HG03103 (cell line): ENCODE measurements at regions not wholly inside any gene's neighbourhood (a gene's known extent, or its start where the extent isn't known, plus 50 kb on each side); places are given as distances from the start of the nearest gene placed in this dataset.
"Not testable (repeated sequence)": the region's sequence is repeated elsewhere in the genome, so short reads cannot be mapped to it uniquely, and the experiment has no call there.

ENCODE experiments used
- ATAC-seq: cut with Tn5 transposase; IDR thresholded peaks from one replicate; pipeline ENCODE4 v1.9.1; 2021; ENCODE audit warnings: low read depth; ENCODE audit not compliant: unreplicated experiment

DNA sequence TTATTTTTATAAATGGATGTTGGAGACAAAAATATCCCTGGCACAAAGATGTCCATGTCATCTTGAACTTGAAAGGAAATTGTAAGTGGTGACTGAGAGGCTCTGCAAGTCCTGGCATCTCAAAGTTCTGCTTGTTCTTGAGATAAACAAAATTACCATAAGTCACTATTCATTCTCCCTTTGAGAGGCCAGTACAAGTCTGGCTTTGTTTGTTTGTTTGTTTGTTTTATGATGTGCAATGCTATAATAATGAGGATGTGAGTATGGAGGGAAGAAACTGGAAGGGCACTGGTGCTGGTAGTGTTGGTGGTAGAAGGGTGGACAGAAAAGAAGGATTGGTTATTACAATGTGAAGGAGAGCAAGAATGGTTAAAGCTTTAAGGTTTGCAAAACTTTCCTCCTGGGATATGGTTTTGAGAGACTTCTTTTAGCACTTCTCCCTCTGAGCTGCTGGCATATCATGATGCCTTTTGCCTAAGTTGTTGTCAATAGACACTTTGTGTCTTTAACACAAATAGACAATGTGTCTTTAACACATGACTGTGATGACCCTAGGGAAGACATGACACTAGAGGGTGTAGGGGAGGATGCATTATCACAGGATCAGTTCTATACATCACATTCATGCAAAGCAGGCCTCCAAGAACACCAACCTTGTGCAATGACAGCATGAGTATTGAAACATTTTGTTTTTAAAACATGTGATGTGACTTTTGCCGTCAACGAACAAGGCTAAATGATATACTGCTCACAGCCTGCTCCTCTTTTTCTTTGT lies 880.5 kb upstream of the GOT2 start:
- no peak for ATAC-seq

DNA sequence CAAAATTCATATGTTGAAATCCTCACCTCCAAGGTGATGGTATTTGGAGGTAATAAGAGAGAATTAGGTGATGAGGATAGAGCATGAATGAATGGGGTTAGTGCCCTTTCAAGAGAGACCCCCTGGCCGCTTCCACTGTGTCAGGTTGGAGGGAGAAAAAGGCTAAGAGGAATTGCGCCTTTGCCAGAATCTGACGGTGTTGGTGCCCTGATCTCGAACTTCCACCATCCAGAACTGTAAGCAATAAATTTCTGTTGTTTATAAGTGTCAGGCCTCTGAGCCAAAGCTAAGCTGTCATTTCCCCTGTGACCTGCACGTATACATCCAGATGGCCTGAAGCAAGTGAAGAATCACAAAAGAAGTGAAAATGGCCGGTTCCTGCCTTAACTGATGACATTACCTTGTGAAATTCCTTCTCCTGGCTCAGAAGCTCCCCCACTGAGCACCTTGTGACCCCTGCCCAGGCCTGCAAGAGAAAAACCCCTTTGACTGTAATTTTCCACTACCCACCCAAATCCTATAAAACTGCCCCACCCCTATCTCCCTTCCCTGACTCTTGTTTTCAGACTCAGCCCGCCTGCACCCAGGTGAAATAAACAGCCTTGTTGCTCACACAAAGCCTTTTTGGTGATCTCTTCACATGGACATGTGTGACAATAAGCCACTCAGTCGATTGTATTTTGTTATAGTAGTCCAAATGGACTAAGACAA lies 878.9 kb upstream of the GOT2 start:
- ATAC-seq = not testable (repeated sequence)

GRCh38 chr16:59612094-59612493 lies 878.0 kb upstream of the GOT2 start:
- no peak for ATAC-seq

DNA sequence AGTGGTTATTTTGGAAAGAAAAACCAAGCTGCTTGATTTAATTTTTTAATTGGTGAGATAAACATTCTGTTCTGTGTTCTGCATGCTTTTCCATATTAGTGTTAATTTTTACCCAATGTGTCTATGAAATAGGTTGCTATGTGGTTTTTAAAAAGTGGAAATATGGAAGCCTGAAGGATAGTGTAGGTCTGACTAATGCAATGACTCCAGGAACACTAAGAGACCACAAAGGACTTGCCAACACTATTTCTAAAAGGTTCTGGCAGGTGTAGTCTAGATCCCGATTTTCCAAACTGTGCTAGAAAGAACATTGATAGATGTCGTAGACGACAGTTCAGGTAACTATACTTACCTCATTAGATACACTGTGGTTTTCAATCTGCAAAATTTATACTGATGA lies 877.4 kb upstream of the GOT2 start:
- no peak for ATAC-seq

- no peak for ATAC-seq
Observed at GRCh38 chr16:59605706-59606105, 871.6 kb upstream of the GOT2 start.

DNA sequence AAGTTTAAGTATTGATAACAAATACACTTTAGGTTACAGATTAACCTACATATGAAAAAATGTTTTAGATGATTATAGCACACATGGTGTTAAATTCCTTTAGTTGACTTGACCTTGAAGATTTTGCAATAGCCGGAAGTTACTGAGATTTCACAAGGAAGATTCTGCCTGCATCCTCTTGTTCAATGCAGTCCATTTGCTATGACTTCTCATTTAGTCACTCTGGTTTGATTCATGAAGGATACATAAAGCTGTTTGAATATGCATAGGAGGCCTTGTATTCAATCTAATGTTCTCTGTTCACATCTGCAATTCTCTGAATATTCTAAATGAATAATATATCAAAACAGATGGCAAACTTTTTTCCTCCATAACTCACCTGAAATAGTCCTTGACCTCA lies 870.2 kb upstream of the GOT2 start:
- no peak for ATAC-seq

DNA sequence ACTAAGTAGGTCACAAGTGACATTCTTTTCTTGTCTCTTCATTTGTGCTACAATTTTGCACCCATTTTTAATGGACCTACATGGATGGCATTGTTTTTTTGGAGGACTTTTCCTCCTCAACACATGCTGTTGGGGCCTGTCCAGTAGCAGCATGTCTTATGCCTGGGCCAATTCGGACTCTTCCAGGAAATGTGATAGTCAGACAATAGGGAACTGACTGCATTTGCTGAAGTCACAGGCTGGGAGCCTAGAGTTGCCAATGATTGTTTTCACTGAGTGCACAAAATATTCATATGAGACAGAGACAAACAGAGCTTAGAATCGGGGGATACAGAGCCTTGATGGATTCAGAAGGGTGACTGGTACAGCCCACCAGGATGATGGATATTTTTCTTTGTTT lies 867.3 kb upstream of the GOT2 start:
- no peak for ATAC-seq

DNA sequence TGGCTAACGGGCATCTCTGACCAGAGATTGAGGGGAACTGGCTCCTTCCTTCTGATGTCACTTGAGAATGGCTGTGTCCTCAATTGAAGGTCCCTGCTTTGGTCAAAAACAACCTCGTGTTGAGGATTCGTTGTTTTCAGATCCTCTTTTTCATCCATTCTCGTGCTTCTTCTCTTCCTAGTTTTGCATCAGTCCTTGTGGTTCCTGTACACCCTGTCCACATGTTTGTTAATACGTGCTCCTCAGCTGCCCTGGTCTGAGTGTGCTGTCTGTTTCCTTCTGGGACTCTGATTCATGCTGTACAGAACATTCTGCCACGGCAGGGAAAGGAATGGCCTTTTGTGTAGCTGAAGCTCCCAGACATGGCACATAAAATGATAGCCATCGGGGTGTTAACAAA lies 863.2 kb upstream of the GOT2 start:
- no peak for ATAC-seq

DNA sequence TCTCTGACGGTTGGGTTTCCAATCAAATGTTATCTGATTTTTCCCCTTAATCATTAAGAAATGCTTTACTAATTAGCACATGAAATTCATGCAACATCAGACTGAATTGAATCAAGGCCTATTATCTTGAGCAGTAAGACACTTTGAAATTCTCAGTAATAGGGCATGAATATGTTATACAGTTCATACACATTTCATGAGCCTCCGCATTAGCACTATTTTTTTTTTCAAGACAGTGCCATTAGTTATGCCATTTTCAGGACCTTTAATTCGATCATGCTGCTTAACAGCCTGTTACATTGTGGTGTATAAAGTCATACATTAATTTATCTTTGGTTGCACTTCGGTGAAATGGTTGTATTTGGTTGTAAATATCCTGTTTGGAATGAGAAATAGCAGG lies 862.6 kb upstream of the GOT2 start:
- ATAC-seq = no peak

DNA sequence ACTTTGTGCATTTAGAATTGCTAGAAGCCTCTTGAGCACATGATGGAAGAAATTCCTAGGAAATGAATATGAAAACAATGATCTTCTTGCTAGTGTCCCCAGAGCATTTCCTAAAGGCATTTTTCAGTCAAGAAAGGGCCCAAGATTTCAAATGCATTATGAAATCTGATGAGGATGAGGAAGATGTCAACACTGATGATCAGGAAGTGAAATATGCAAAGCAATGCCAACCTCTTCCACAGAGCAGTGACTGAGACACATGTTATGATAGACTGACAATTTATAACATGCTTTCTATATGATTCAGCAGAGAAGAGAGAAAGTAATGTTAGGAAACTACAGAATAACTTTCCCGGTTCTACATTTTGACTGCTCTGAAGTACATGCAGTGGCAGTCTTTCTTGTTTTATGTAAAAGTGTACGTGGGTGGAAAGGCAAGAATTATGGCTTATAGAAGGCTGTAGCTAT lies 859.1 kb upstream of the GOT2 start:
- no peak for ATAC-seq

DNA sequence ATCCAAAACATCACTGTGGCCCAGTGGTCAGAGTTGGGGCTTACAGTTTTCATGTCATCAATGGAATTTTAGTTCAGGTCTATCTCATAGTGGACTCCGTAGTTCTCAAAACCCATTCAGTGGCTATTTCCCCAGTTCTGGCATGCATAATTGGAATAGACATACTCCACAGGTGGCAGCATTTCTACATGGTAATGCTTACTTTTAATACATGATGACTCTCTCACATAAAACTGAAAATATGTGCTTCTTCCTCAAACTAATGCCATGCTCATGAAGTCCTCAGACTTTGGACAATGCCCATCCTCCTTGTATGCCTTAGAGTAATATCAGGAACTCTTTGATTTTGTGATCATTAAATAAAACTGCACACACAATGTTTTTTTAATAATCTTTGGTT lies 857.4 kb upstream of the GOT2 start:
- ATAC-seq = no peak

DNA sequence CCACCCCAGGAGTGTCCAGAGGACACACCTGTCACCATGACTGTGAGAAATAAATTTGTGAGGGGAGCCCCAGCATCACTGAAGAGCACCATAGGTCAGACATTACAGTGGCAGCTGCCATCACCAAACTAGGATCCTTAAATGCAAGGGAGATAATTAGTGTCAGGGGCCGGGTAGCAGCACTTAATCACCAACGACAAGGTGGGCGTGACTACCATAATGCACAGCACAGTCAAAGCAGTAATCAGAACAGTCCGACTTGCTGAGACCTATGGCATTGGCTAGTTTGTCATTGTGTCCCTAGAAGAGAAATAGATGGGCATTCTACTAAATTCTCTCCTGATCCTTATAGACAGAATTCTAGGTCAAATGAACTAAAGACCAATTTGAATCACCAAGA lies 856.7 kb upstream of the GOT2 start:
- ATAC-seq = no peak

- ATAC-seq = no peak
Observed at GRCh38 chr16:59586331-59586730, 852.2 kb upstream of the GOT2 start.

DNA sequence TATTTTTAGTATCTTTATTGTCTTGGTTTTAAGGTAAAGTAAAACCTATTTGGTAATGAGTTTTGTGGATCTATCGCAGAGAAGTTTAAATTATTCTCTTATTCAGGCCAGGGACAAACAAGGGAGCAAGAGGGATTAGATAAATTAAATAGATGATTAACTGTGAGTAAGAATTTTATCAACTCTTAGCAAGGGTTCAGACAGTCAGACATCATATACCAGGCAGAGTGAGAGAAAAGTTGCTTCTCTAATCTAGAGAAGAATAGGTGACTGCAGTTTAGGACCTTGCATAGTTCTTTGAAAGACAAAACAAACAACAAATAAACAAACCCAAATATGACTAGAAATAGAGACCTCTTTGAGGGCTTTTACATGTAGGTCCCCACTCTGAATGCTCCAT lies 840.2 kb upstream of the GOT2 start:
- ATAC-seq = no peak

DNA sequence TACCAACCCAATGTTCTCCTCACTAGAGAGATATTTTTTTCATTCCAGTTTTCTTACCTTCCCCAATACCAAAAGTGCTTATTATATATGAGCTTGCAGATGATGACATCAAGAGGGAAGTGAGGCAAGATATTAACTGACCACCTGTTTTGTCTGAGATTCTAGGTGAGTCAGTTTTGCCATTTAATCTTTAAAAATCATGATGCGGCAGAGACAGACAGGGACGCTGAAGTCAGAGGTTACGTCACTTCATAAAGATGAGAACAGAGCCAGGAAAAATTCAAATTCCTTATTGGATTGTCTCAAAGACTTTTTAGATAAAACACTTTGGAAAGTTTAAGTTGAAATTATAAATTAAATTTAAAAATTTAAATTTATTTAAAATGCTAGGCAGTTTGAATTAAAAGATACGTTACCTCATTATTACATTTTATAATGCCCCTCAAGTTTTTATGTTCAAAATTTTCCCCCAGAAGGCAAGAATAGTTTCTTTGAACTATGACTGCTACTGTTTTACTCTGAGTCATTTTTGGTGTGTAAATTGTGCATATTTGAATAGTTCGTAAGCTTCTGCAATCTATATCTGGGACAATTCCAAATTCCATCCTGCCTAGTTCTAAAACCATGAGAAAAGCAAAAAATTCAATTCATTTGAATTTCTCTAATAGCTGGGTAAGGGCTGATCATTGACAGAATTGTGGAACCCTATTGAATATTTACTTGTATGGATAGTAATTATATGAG lies 839.6 kb upstream of the GOT2 start:
- no peak for ATAC-seq

DNA sequence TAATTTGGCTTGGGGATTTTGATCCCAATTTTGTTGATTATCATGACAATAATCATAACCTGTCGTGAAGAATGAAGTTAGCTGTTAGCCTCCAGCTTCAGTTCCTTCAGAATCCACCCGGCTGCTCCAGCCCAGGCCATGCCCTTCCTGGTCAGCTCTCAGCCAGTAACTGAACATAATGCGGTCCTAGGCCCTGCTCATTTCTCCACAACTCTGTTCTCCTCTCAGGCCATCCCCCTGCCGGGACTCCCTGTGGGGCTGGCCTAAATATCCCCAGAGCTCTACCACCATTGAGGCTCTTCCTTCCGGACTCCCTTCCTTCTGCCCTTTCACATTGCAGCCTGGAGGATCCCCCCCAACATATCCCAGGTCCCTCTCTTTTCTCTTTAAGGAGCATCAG lies 833.4 kb upstream of the GOT2 start:
- no peak for ATAC-seq

DNA sequence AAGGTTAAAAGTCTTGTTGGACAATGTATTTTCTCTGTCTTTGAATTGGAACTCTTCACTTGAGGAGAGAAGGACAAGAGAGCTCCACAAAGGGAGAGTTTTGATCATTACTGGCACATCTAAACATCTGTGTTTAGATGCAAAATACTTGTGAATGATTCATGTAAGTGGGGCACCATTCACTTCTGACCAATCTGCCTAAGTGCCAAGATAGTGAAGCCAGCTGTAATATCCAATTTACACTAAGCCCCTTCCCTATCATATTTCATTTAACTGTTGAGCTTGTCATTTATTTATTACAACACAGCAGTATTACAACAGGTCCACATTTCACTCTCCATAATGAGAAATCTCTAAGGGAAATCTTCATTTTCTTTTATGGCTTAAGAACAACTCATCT lies 832.3 kb upstream of the GOT2 start:
- ATAC-seq = no peak

GRCh38 chr16:59558679-59559078 lies 824.6 kb upstream of the GOT2 start:
- no peak for ATAC-seq

DNA sequence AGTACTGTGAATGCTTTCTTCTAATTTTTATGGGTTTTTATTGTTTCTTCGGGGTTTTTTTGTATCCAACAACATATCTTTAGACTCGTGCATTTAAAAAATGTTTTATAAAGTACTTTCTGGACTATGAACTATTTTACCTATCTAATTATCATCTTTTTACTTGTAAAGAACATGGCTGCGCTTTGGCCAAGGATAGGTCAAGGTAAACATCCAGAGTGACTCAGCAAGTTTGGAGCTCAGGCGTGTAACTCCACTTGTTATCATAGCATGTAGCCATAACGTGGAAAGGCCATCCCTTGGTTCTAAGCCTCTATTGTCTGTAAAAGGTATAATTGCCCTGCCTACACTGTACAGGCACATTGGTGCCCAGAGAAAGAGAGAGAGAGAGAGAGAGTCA lies 818.0 kb upstream of the GOT2 start:
- ATAC-seq = no peak

GRCh38 chr16:59545721-59546120 lies 811.6 kb upstream of the GOT2 start:
- ATAC-seq = no peak

DNA sequence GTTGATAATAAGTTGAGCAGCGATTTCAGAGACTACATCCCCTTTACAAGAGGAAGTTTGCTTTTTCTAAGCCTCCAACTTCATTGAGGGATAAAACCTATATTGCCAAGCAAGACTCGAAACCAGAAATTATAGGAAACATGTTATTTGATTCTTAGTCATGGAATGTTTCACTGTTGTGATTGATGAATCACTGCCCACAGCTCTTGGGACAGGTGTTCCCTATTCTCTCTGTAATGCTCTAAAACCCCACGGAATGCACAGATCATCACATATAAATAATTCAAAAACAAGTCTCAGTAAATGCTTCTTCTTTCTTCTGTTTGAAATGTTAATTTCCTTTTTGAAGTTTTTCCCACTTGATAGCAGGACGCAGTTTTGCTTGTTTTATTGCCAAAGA lies 809.5 kb upstream of the GOT2 start:
- no peak for ATAC-seq

DNA sequence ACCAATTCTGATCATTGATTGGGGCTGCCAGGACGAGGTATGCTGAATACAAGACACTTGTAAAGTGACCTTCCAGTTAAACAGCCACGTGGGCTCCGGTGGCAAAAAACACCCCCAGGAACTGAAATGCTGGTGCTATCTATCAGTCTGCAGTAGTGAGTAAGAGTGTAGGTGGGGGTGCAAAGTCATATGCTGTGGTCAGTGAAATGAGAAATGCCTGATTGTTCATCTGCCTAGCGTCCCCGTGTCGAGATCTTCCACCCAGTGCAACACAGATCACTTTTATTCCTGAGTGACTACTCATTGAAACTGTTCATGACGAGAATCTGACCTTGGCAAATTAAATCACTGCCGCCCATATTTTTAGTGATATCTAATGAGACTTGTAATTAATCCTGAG lies 806.5 kb upstream of the GOT2 start:
- no peak for ATAC-seq
